MM.1S (cell line): ENCODE measurements at regions not wholly inside any gene's neighbourhood (a gene's known extent, or its start where the extent isn't known, plus 50 kb on each side); places are given as distances from the start of the nearest gene placed in this dataset.

Experiments used
- CTCF ChIP-seq: fragments of 300-600 bp; sonication (generic); IDR thresholded peaks from 2 replicates; pipeline ENCODE4 v1.5.1; 2016; ENCODE audit warnings: antibody characterized with exemption, low read length, mixed read lengths
- EZH2phosphoT487 ChIP-seq: fragments of 300-600 bp; sonication (generic); IDR thresholded peaks from 2 replicates; pipeline ENCODE4 v1.6.1; 2018; ENCODE audit warnings: antibody characterized with exemption, low read length

- TF ChIP-seq CTCF: no peak
- no peak for TF ChIP-seq EZH2phosphoT487
These were observed 437.5 kb upstream of the DMAC1 start for GRCh38 chr9:8237096-8237495.
